DOHH2 (cell line): ENCODE measurements at regions not wholly inside any gene's neighbourhood (a gene's known extent, or its start where the extent isn't known, plus 50 kb on each side); places are given as distances from the start of the nearest gene placed in this dataset.

Experiments
- H3F3A ChIP-seq: fragments of 200-600 bp; sonication (generic), shearing (Covaris generic); 2 replicates; pipeline ENCODE4 v1.6.0; 2016; ENCODE audit warnings: antibody characterized with exemption, mild to moderate bottlenecking; ENCODE audit not compliant: control insufficient read depth, insufficient read depth
- H3K27ac ChIP-seq: fragments of 200-600 bp; sonication (generic); 2 replicates; pipeline ENCODE4 v1.5.1; 2014; ENCODE audit warnings: low read depth, mild to moderate bottlenecking, low read length, moderate library complexity
- H3K27me3 ChIP-seq: fragments of 200-600 bp; sonication (generic); 2 replicates; pipeline ENCODE4 v1.6.1; 2014; ENCODE audit warnings: mild to moderate bottlenecking, low read length, mixed read lengths; ENCODE audit not compliant: control insufficient read depth
- H3K36me3 ChIP-seq: fragments of 200-600 bp; sonication (generic); 2 replicates; pipeline ENCODE4 v1.6.1; 2014; ENCODE audit warnings: mild to moderate bottlenecking, low read length, moderate library complexity, mixed read lengths; ENCODE audit not compliant: control insufficient read depth
- H3K4me1 ChIP-seq: fragments of 200-600 bp; sonication (generic); 2 replicates; pipeline ENCODE4 v1.6.1; 2014; ENCODE audit warnings: mild to moderate bottlenecking, low read length, mixed read lengths; ENCODE audit not compliant: control insufficient read depth
- H3K4me2 ChIP-seq: fragments of 200-600 bp; sonication (generic); 2 replicates; pipeline ENCODE4 v1.6.0; 2014; ENCODE audit warnings: mild to moderate bottlenecking, low read length, moderate library complexity
- H3K4me3 ChIP-seq: fragments of 200-600 bp; sonication (generic); 2 replicates; pipeline ENCODE4 v1.5.1; 2014; ENCODE audit warnings: mild to moderate bottlenecking, low read length, mixed read lengths
- H3K79me2 ChIP-seq: fragments of 200-600 bp; sonication (generic); 2 replicates; pipeline ENCODE4 v1.6.1; 2014; ENCODE audit warnings: mild to moderate bottlenecking, low read length, mixed read lengths; ENCODE audit not compliant: control insufficient read depth
- H3K9me2 ChIP-seq: fragments of 200-600 bp; sonication (generic); replicated peaks from 2 replicates; pipeline ENCODE4 v1.6.1; 2014; ENCODE audit warnings: mild to moderate bottlenecking, low read length, mixed read lengths; ENCODE audit not compliant: control insufficient read depth
- H3K9me3 ChIP-seq: fragments of 200-600 bp; sonication (generic); 2 replicates; pipeline ENCODE4 v1.6.1; 2014; ENCODE audit warnings: antibody characterized with exemption, low read length, mixed read lengths; ENCODE audit not compliant: control insufficient read depth, insufficient read depth
- H4K20me1 ChIP-seq: fragments of 200-600 bp; sonication (generic); 2 replicates; pipeline ENCODE4 v1.6.0; 2014; ENCODE audit warnings: low read depth, mild to moderate bottlenecking, antibody characterized with exemption, low read length, moderate library complexity; ENCODE audit not compliant: control insufficient read depth, insufficient read depth
- EZH2phosphoT487 ChIP-seq: fragments of 200-600 bp; sonication (generic); IDR thresholded peaks from 2 replicates; pipeline ENCODE4 v1.6.1; 2017; ENCODE audit warnings: borderline replicate concordance, mild to moderate bottlenecking, antibody characterized with exemption, low read length, moderate library complexity, mixed read lengths
- TF ChIP-seq, protein P1 (sequence below): fragments of 200-600 bp; sonication (generic); IDR thresholded peaks from one replicate; pipeline ENCODE4 v1.5.1; 2014; ENCODE audit warnings: antibody characterized with exemption, mild to moderate bottlenecking, low read depth, low read length; ENCODE audit not compliant: poor library complexity, severe bottlenecking

DNA sequence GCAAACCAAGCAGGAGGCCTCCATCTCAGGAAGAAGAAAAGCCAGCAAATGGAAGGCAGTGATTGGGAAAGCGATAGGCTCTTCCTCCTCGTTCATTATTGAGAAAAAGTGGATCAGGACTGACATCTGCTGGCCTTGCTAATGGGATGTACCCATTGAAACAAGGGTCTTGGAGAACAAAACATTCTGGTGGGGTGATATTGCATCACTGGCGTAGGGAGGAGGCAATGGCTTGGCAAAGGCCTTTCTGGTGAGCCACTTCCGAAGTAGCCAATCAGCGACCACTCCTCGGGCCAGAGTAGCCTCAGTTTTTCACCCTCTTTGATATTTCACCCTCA is 86.7 kb upstream of the NFIB start:
- Histone ChIP-seq H3K27ac (no peak overlapping the region), H3K79me2 (no peaks in the 10 kb centered on the region), H4K20me1 (no peaks in the 10 kb centered on the region), H3K27me3 (no peaks in the 10 kb centered on the region), H3F3A (no peaks in the 10 kb centered on the region), H3K4me2 (no peak overlapping the region), H3K4me3 (no peak overlapping the region), H3K9me3 (no peaks in the 10 kb centered on the region), H3K4me1 (no peaks in the 10 kb centered on the region), H3K9me2 (no peaks in the 10 kb centered on the region), H3K36me3 (no peaks in the 10 kb centered on the region)
- no peak for TF ChIP-seq EZH2phosphoT487
- TF ChIP-seq, protein P1, sequence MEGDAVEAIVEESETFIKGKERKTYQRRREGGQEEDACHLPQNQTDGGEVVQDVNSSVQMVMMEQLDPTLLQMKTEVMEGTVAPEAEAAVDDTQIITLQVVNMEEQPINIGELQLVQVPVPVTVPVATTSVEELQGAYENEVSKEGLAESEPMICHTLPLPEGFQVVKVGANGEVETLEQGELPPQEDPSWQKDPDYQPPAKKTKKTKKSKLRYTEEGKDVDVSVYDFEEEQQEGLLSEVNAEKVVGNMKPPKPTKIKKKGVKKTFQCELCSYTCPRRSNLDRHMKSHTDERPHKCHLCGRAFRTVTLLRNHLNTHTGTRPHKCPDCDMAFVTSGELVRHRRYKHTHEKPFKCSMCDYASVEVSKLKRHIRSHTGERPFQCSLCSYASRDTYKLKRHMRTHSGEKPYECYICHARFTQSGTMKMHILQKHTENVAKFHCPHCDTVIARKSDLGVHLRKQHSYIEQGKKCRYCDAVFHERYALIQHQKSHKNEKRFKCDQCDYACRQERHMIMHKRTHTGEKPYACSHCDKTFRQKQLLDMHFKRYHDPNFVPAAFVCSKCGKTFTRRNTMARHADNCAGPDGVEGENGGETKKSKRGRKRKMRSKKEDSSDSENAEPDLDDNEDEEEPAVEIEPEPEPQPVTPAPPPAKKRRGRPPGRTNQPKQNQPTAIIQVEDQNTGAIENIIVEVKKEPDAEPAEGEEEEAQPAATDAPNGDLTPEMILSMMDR: no peak

DNA sequence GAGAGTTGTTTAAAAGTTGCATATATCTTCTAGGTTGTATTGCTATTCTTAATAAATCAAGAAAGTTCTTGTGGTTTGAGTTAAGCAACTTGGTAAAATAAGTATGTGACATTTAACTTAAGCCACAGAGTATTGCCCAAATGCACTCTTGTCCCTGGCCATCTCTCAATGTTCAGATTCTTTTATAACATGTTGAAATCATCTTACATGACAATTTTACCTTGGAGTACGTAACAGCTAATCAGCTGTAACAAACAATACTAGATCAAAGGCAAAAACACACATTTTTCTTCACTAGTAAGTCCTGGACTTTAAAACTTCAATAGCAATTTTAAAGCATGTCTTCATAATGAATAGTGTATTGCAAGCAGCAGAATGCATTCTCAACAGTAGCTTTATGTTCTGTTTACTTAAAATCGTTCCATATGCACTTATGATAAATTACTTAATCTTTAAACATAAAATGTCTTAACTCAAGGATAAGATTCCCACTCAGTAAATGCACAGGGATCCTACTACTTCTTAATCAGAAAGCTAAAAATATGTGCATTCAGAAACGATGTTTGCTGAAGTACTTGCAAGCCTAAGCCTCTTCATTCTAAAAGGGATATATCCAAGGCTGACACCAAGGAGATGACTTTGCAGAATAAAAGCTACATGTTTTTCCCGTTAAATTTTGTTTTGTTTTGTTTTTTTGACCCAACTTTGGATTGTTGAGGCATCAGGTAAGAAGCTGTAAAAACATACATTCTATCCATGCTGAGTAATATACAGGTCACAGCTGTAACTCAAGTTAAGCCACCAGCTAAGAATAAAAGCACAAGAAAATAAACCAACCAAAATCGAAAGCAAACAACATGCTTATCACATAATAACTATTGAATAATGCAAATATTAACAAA is 86.1 kb upstream of the NFIB start:
- Histone ChIP-seq H3K9me3 (no peaks in the 10 kb centered on the region), H3K36me3 (no peaks in the 10 kb centered on the region), H3K27ac (no peak overlapping the region), H3K9me2 (no peaks in the 10 kb centered on the region), H3F3A (no peaks in the 10 kb centered on the region), H3K27me3 (no peaks in the 10 kb centered on the region), H3K4me3 (no peak overlapping the region), H3K4me2 (no peak overlapping the region), H3K79me2 (no peaks in the 10 kb centered on the region), H3K4me1 (no peaks in the 10 kb centered on the region), H4K20me1 (no peaks in the 10 kb centered on the region)
- TF ChIP-seq, protein P1: no peak
- no peak for TF ChIP-seq EZH2phosphoT487

- Histone ChIP-seq H3F3A (no peaks in the 10 kb centered on the region), H3K9me2 (no peaks in the 10 kb centered on the region), H3K4me3 (no peak overlapping the region), H3K36me3 (no peaks in the 10 kb centered on the region), H3K27me3 (no peaks in the 10 kb centered on the region), H4K20me1 (no peaks in the 10 kb centered on the region), H3K4me1 (no peaks in the 10 kb centered on the region), H3K9me3 (no peaks in the 10 kb centered on the region), H3K79me2 (no peaks in the 10 kb centered on the region), H3K27ac (no peak overlapping the region), H3K4me2 (no peak overlapping the region)
- no peak for TF ChIP-seq EZH2phosphoT487
- TF ChIP-seq, protein P1: no peak
Measured at GRCh38 chr9:14398473-14398872, 84.5 kb upstream of the NFIB start.
